Astrocyte of the spinal cord (primary cell): ENCODE measurements at regions not wholly inside any gene's neighbourhood (a gene's known extent, or its start where the extent isn't known, plus 50 kb on each side); places are given as distances from the start of the nearest gene placed in this dataset.
A peak's percentile ranks its signal among the peaks of the same experiment; 100 is the strongest.

ENCODE experiments used
- DNase-seq: peaks from one replicate; pipeline ENCODE4 v3.0.0; 2011; ENCODE audit warnings: low read depth, low spot score
- H3K4me3 ChIP-seq: 2 replicates; pipeline ENCODE4 v1.5.1; 2011; ENCODE audit warnings: low read depth, mild to moderate bottlenecking, low read length, moderate library complexity
- CTCF ChIP-seq: IDR thresholded peaks from 2 replicates; pipeline ENCODE4 v1.5.1; 2012; ENCODE audit warnings: low read depth, mild to moderate bottlenecking, low read length, inconsistent platforms
- in situ Hi-C: cut with HindIII; loops from 2 replicates; pipeline ENCODE4 v1.10.0; 2017; ENCODE audit warnings: low sequenced_read_pairs

- DNase-seq: no peak
- TF ChIP-seq CTCF: no peak
- in situ Hi-C loops: no loop called here
- H3K4me3 ChIP-seq: no peak overlapping the region
These were observed 186.6 kb upstream of the HAAO start for GRCh38 chr2:42978887-42979415.

- no peak for TF ChIP-seq CTCF
- no peak for DNase-seq
- no peak overlapping the region for H3K4me3 ChIP-seq
- in situ Hi-C loops: no loop called here
These were observed 185.9 kb upstream of the HAAO start for GRCh38 chr2:42978175-42978886.

- in situ Hi-C loops: no loop called here
- DNase-seq: no peak
- TF ChIP-seq CTCF: no peak
- no peak overlapping the region for H3K4me3 ChIP-seq
These were observed 185.1 kb upstream of the HAAO start for GRCh38 chr2:42977270-42978174.

- H3K4me3 ChIP-seq: no peak overlapping the region
- DNase-seq: no peak
- in situ Hi-C loops: no loop called here
- TF ChIP-seq CTCF: no peak
These were observed 184.0 kb upstream of the HAAO start for GRCh38 chr2:42976351-42976750.

GRCh38 chr2:42974721-42975717 is 182.6 kb upstream of the HAAO start:
- in situ Hi-C loops: no loop called here
- peak; percentile 96 for TF ChIP-seq CTCF
- peak overlapping the region; percentile 31 for H3K4me3 ChIP-seq
- DNase-seq: peak; percentile 68

GRCh38 chr2:42974169-42974720 is 181.9 kb upstream of the HAAO start:
- no peak for TF ChIP-seq CTCF
- H3K4me3 ChIP-seq: no peak overlapping the region
- in situ Hi-C loops: no loop called here
- no peak for DNase-seq
